GM12878 (cell line): ENCODE measurements at regions not wholly inside any gene's neighbourhood (a gene's known extent, or its start where the extent isn't known, plus 50 kb on each side); places are given as distances from the start of the nearest gene placed in this dataset.

Experiments
- ATAC-seq: fragments of 200-7000 bp; cut with Tn5 transposase; 3 replicates; pipeline ENCODE4 v1.9.1; 2020; ENCODE audit warnings: mild to moderate bottlenecking, moderate library complexity
- BruUV-seq: library from RNA; stranded (reverse); fragments of 400-500 nt; replicated peaks from 2 replicates; lab custom pipeline; 2021; lab: Mats Ljungman, UMichigan
- CTCF ChIA-PET: fragments of 300-600 bp; sonication (Branson Sonifier 250); formaldehyde crosslinking; extraction: SDS; loops from one replicate; lab custom pipeline; 2021; ENCODE audit warnings: inconsistent platforms; lab: Yijun Ruan, JAX
- POLR2A ChIA-PET: fragments of 350-600 bp; formaldehyde crosslinking; extraction: SDS; loops from one replicate; lab custom pipeline; 2021; ENCODE audit warnings: inconsistent platforms; lab: Charles Lee
- RAD21 ChIA-PET: fragments of 300-600 bp; sonication (Branson Sonifier 250); formaldehyde crosslinking; loops from one replicate; lab custom pipeline; 2023; ENCODE audit warnings: antibody characterized with exemption; ENCODE audit not compliant: unreplicated experiment; lab: Charles Lee
- SMC1A ChIA-PET: fragments of 300-600 bp; sonication (Branson Sonifier 250); formaldehyde crosslinking; loops from one replicate; lab custom pipeline; 2023; ENCODE audit not compliant: unreplicated experiment, uncharacterized antibody; lab: Charles Lee
- DNase-seq: peaks from one replicate; pipeline ENCODE4 v3.0.0-alpha.2; 2011; ENCODE audit warnings: low read depth, low spot score
- FAIRE-seq: peaks from 3 replicates; lab custom pipeline; 2011; peaks lifted over from hg19 to GRCh38; lab: Jason Lieb, UNC
- H2AFZ ChIP-seq: 2 replicates; pipeline ENCODE4 v1.6.0; 2011; ENCODE audit warnings: low read depth, low read length, control low read depth; ENCODE audit not compliant: control insufficient read depth
- H3K27ac ChIP-seq: 2 replicates; pipeline ENCODE4 v1.5.1; 2011; ENCODE audit warnings: control low read depth; ENCODE audit not compliant: control insufficient read depth, insufficient read depth
- H3K27me3 ChIP-seq, 2 experiments: replicated peaks in 1 of 2; 2 replicates each; pipeline versions ENCODE4 v1.6.0 to v1.6.1; 2011; ENCODE audit warnings: low read length in 1 of 2; ENCODE audit not compliant: control insufficient read depth in 2 of 2, insufficient read depth in 2 of 2
- H3K36me3 ChIP-seq, 2 experiments: 2 replicates each; pipeline ENCODE4 v1.5.1; 2011; ENCODE audit warnings: low read length in 1 of 2; ENCODE audit not compliant: control insufficient read depth in 2 of 2, insufficient read depth in 2 of 2
- H3K4me1 ChIP-seq: 2 replicates; pipeline ENCODE4 v1.6.1; 2011; ENCODE audit warnings: mild to moderate bottlenecking, low read length, moderate library complexity, mixed read lengths; ENCODE audit not compliant: control insufficient read depth, insufficient read depth
- H3K4me2 ChIP-seq: 2 replicates; pipeline ENCODE4 v1.6.0; 2011; ENCODE audit warnings: control low read depth; ENCODE audit not compliant: control insufficient read depth, insufficient read depth
- H3K4me3 ChIP-seq: fragments of 200-600 bp; sonication (generic); 2 replicates; pipeline ENCODE4 v1.5.1; 2016
- H3K79me2 ChIP-seq: 2 replicates; pipeline ENCODE4 v1.6.0; 2011; ENCODE audit warnings: low read length; ENCODE audit not compliant: control insufficient read depth, insufficient read depth
- H3K9ac ChIP-seq: 2 replicates; pipeline ENCODE4 v1.8.0; 2011; ENCODE audit warnings: low read length, control low read depth, mixed read lengths; ENCODE audit not compliant: control insufficient read depth, insufficient read depth
- H3K9me3 ChIP-seq: replicated peaks from 3 replicates; pipeline ENCODE4 v1.5.1; 2011; ENCODE audit warnings: mild to moderate bottlenecking, low read length; ENCODE audit not compliant: control insufficient read depth, insufficient read depth
- H4K20me1 ChIP-seq: 2 replicates; pipeline ENCODE4 v1.6.0; 2011; ENCODE audit not compliant: control insufficient read depth, insufficient read depth
- BHLHE40 ChIP-seq, 2 experiments: fragments of 450-650 bp in 1 of 2; IDR thresholded peaks; 2 replicates each; pipeline ENCODE4 v1.6.1; 2011 to 2017; ENCODE audit warnings: low read depth in 2 of 2, borderline replicate concordance in 1 of 2, improper control_type of control experiment in 1 of 2, low read length in 1 of 2, mild to moderate bottlenecking in 1 of 2
- BMI1 ChIP-seq: fragments of 450-650 bp; IDR thresholded peaks from 2 replicates; pipeline ENCODE4 v1.6.1; 2016; ENCODE audit warnings: mild to moderate bottlenecking, moderate library complexity, borderline replicate concordance
- KDM1A ChIP-seq: fragments of 200-600 bp; sonication (generic); IDR thresholded peaks from 2 replicates; pipeline ENCODE4 v1.6.1; 2016; ENCODE audit warnings: borderline replicate concordance
- LARP7 ChIP-seq: fragments of 450-650 bp; IDR thresholded peaks from 2 replicates; pipeline ENCODE4 v1.6.1; 2017; ENCODE audit warnings: mild to moderate bottlenecking
- MYC ChIP-seq: IDR thresholded peaks from 2 replicates; pipeline ENCODE4 v1.6.1; 2011; ENCODE audit warnings: mild to moderate bottlenecking, low read length, moderate library complexity, inconsistent platforms; ENCODE audit not compliant: insufficient read depth, insufficient replicate concordance, insufficient read length, severe bottlenecking
- NR2C1 ChIP-seq: fragments of 450-650 bp; IDR thresholded peaks from 2 replicates; pipeline ENCODE4 v1.6.1; 2017; ENCODE audit warnings: antibody characterized with exemption, mild to moderate bottlenecking, moderate library complexity
- PAX8 ChIP-seq: fragments of 450-650 bp; IDR thresholded peaks from 2 replicates; pipeline ENCODE4 v1.6.1; 2017; ENCODE audit warnings: mild to moderate bottlenecking, moderate library complexity
- SIN3A ChIP-seq: IDR thresholded peaks from 2 replicates; pipeline ENCODE4 v1.6.1; 2012; ENCODE audit warnings: low read depth, low read length, improper control_type of control experiment
- SIX5 ChIP-seq: IDR thresholded peaks from 2 replicates; pipeline ENCODE4 v1.6.1; 2011; ENCODE audit warnings: mild to moderate bottlenecking, low read depth, low read length, moderate library complexity; ENCODE audit not compliant: severe bottlenecking
- WGBS: methylation state at CpG from one replicate; pipeline ENCODE4 v1.1.6; 2016; ENCODE audit warnings: low lambda C conversion rate; ENCODE audit not compliant: insufficient replicate concordance, insufficient coverage; ENCODE audit errors: missing lambda C conversion rate; 5-methylcytosine and 5-hydroxymethylcytosine counted together
- in situ Hi-C: fragments of 300-500 bp; cut with MboI; formaldehyde crosslinking; loops from 9 replicates; pipeline ENCODE4 v1.14.3; 2018; ENCODE audit warnings: mixed read lengths
- intact Hi-C: fragments of 100-400 bp; cut with micrococcal nuclease; formaldehyde crosslinking; loops from one replicate; pipeline ENCODE4 v1.14.2; 2022; ENCODE audit not compliant: unreplicated experiment

DNA sequence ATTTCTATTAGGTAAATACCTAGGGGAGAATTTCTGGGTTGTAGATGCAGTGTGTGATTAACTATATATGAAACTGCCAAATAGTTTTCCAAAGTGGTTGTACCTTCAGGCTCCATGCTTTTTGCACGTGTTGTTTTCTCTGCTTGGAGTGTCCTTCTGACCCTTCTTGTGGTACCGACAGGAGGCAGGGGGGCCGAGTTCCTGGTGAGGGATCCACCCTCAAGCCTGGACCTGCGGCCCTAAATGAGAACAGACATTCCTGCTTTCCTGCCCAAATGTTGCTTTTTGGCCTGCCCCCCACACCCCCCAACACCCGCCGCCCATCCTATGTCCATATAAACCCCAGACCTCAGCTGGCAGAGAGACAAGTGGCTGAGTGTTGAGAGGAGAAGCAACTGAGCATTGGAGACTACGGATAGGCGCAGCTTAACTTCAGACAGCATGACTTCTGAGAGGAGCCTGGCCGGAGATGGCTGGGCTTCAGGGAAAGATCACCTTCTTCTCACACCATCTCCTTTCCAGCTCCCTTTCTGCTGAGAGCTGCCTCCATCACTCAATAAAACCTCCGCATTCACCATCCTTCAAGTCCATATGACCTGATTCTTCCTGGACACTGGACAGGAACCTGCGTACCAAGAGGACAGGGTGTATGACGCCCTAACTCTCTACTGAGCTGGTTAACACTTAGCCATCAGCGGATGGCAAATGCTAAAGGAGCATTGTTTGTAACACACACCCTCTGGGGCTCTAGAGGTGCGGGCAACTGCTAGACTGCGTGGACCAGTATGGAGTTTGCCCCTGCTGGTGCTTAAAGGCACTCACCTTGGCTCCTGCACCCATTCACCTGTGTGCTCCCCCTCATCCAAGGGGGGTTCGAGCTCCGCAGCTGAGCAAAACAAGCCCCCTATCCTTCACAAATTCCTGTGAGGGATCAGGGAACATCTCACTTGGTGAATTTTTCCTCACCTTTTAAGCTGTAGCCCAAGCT lies 194.7 kb upstream of the FBXO33 start:
- DNase-seq = no peak
- SMC1A ChIA-PET = interaction anchor here (1.1 kb wide), 1 partner anchor 43 kb away, joined by 3 read pairs; no protein-coding TSS in a partner anchor
- no peak for ATAC-seq
- Histone ChIP-seq H3K79me2 (no peaks in the 10 kb centered on the region), H3K27ac (no peak overlapping the region), H3K9ac (no peak overlapping the region), H3K36me3 (no peaks in the 10 kb centered on the region), H3K4me2 (no peak overlapping the region), H3K4me1 (no peaks in the 10 kb centered on the region), H2AFZ (no peak overlapping the region), H3K27me3 (no peaks in the 10 kb centered on the region), H4K20me1 (no peaks in the 10 kb centered on the region), H3K4me3 (no peak overlapping the region), H3K9me3 (no peaks in the 10 kb centered on the region)
- CTCF ChIA-PET = no interaction called here
- TF ChIP-seq KDM1A (no peak), MYC (no peak), NR2C1 (no peak), BMI1 (no peak), BHLHE40 (IDR thresholded peaks at IDR 0.05; ENCODE audit: borderline replicate concordance in 1 of 2, low read depth in 2 of 2, low read length in 1 of 2) (no peak), LARP7 (no peak), SIX5 (no peak), SIN3A (no peak), PAX8 (no peak)
- in situ Hi-C loops (no loop called here), intact Hi-C loops (no loop called here)
- RAD21 ChIA-PET = interaction anchor here (0.8 kb wide), 1 partner anchor 12 kb away, joined by 3 read pairs; no protein-coding TSS in a partner anchor
- POLR2A ChIA-PET = no interaction called here
- 26% methylated on average over 17 of the region's 17 CpGs for WGBS
- no peak for FAIRE-seq
- no TSS peak for BruUV-seq
